ENCODE measurements at regions not wholly inside any gene's neighbourhood (a gene's known extent, or its start where the extent isn't known, plus 50 kb on each side); places are given as distances from the start of the nearest gene placed in this dataset.

- DNase-seq (ENCODE audit: low read depth, low spot score): no peak
These were observed 119.8 kb downstream of the BANF2 start for GRCh38 chr20:17819395-17820093.

DNA sequence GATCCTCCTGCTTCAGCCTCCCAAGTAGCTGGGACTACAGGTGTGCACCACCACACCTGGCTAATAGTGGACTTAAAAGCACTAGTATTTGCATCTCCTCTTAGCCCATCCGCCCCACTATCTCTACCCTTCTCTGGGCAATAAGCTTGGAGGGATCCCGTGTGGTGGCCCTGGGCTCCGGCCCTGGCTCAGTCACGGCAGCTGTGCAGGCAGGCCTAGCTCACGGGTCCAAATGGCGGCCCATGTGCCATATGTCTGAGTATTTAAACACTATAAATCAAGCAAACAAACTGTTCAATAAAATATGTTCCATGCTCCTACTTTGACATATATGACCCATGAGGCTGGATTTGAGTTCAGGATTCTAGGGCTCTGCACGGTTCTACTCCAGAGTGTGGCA is 118.4 kb downstream of the BANF2 start:
- no peak for DNase-seq (ENCODE audit: low read depth, low spot score)

- no peak for DNase-seq (ENCODE audit: low read depth, low spot score)
These were observed 117.2 kb downstream of the BANF2 start for GRCh38 chr20:17816804-17817587.

DNA sequence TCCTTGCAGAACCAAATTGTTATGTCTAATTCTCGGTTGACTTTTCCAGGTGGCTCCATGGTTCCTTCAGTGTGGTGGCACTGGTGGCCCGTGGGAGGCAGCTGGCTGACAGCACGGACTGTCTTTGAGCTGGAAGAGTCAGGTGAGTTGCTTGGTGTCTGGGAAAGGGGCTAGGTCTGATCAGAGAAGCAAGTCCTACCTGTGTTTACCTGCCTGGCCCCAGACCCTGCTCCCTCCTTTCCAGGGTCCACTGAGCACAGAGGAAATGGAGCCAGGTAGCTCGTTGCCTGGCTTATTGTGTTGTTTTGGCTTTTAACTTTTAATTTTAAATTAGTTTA is 111.8 kb downstream of the BANF2 start:
- DNase-seq (ENCODE audit: low read depth, low spot score): no peak

- DNase-seq (ENCODE audit: low read depth, low spot score): no peak
These were observed 111.3 kb downstream of the BANF2 start for GRCh38 chr20:17810847-17811627.

DNA sequence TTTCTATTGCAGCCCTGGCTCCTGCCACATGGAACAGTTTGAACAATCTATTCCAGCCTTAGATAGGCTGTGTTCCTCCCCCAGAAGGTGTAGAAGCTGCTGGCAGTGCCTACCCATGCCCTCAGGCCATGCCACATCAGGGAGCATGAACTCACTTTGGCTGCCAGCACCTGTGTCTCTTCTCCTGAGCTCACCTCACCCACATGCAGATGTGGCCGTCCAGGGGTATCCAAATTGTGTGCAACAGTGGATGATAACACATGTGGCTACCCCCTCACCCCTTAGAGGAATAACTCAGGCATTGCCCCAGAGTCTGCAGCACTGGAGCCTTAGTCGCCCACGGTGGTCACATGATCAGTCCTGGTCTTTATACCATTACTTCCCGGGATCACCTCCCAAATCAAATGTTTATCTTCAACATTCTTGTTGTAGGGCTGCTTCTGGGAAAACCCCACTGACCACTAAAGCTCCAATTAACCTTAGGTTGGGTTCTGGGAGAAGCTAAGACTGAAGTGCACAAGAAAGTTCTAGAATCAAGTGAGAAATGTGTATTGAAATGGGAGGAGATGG is 110.4 kb downstream of the BANF2 start:
- DNase-seq (ENCODE audit: low read depth, low spot score): no peak

DNA sequence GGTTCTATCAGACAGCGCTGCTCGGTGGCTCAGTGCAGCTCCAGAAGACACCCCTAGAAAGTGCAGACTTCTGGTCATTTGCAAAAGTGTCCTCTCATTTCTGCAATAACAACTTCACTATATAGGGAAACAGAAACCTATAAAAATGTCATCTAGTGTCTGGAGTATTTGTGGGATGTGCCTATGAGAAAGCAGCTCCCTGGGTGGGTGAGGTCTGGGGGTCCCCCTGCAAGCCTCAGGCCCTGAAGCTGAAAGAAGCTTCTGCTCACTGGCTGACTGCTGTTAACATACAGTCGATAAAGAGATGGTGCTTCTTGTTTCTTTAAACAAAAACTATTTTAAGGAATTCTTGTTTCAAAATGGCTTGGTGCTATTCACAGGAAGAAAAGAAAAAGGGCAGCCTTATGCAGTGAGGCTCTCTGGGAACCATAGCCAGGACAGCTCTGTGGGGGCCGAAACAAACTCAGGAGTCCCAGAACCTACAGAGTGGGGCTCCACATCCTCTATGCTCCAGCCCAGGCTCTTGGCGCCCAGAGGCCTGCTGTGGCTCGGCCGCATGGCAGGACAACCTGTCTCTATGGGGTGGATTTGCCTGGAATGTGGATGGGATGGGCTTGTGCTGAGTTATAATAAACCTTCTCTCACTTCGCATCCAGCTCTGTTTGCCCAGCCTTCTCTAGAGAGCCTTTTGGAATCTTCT is 109.7 kb downstream of the BANF2 start:
- DNase-seq (ENCODE audit: low read depth, low spot score): no peak

DNA sequence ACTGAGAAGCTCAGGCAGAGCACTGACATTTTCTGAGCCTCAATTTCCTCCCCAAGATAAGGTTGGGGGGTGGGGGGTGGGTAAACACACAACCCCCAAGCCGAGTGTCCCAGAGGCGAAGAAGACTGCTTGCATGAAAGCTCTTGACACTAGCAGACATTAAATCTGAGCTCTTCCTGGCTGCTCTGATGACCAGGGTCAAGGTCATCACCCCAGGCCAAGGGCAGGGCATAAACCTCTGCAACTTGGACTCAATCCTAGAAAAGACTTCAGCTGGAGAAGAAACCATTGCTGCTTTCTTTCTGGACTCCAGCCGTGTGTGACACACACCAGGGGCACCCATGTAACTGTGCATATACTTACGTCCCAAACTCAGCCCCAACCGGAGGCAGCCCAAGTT is 109.0 kb downstream of the BANF2 start:
- DNase-seq (ENCODE audit: low read depth, low spot score): no peak

GRCh38 chr20:17808357-17808756 is 108.6 kb downstream of the BANF2 start:
- no peak for DNase-seq (ENCODE audit: low read depth, low spot score)

- no peak for DNase-seq (ENCODE audit: low read depth, low spot score)
These were observed 107.9 kb downstream of the BANF2 start for GRCh38 chr20:17807651-17808050.

DNA sequence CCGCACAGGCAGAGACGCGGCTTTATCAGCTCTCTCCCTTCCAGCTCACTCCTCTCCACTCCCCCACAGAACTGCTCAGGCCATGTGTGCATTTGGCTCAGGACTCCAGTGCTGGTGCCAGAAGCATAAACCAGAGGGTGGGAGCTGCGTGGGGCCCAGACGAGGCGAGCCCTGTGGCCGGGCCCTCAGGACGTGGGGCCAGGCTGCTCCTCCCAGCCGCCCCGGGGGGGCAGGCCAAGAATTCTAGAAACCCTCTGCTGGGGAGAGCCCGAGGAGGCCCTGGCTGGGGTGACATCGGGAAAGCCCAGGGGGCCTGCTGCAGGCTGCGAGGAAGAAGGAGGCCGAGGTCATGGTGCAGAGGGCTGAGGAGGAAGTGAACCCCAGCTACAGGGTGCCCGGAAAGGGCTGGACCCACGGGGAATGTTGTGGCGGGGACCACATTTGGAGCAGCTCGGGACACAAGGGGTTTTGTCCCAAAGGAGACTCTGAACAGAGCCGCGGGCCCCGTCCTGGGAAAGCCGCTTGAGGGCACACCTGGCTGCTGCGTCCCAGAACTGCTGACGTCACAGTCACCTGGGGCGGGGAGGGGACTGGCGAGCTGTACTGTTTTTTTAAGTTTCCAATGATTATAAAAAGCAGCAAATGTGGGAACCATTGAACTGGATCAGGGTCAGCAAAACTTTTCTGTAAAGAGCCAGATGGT is 107.1 kb downstream of the BANF2 start:
- no peak for DNase-seq (ENCODE audit: low read depth, low spot score)

DNA sequence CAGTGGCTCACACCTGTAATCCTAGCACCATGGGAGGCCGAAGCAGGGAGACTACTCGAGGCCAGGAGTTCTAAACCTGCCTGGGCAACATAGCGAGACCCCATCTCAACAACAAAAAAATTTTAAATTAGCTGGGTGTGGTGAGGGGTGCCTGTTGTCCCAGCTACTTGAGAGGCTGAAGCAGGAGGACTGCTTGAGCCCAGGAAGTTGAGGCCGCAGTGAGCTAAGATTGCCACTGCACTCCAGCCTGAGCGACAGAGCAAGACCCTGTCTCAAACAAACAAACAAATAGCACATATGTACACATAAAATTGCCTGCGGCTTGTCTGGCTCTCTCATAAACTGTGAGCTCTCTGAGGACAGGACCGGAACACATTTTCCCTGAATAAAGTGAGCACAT is 106.3 kb downstream of the BANF2 start:
- no peak for DNase-seq (ENCODE audit: low read depth, low spot score)

DNA sequence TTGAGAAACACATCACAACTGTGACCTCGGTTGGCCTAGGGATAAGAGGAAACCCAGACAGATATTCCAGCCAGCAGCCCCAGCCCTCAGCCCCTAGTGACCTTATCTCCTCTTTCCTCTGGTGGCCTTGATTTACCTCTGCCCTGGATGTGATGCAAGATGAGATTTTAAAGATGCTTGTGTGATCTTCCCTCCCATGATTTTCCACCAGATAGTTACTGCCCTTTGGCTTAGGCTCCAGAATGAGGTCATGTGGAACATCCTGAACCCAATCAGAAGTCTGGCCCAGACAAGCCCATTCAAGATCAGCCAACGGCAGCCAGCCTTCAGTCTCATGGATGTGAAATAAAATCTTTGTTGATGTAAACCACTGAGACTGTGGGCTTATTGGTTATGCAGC is 104.0 kb downstream of the BANF2 start:
- DNase-seq (ENCODE audit: low read depth, low spot score): no peak

DNA sequence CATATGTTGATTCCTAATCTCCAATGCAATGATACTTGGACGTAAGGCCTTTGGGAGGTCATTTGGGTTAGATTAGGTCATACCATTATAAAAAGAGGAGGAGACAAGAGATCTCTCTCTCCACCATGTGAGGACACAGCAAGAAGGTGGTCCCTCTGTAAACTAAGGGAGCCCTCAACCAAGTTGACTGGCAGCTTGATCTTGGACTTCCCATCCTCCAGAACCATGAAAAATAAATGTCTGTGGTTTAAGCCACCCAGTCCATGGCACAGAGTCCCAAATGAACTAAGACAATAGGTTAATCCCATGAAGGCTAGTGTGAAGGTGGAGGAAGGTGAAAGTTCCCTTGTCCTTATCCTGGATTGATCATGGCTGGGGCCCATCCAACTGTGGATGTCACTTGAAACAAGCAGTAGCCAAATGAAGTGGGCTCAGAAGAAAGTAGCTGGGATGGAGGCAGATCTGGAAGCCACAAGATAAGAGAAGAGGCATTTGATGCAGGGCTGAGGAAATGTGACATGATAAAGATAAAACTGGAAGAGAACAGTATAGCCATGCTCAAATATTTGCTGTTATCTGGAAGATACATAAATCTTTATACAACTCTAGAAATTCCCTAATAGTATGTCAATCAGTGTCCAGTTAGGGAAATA is 99.9 kb downstream of the BANF2 start:
- DNase-seq (ENCODE audit: low read depth, low spot score): no peak

DNA sequence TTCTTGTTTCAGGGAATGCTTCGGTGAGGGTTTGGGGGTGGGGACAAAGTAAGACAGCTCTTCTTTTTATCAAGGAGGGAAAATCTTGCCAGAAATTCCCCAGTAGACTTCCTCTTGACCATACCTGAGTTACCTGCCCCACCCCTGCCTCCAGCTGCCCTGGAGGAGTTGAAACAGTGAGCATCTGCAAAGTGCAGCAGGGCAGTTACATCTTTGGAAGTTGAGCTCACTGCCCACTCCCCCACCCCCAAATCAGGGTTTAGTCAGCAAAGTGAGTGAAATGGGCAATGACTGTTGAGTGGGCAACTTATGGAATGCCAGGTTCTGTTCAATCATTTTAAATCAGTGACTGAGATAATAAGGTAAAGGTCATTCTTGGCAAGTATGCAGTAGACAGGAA is 98.8 kb downstream of the BANF2 start:
- DNase-seq (ENCODE audit: low read depth, low spot score): no peak

- DNase-seq (ENCODE audit: low read depth, low spot score): no peak
These were observed 97.8 kb downstream of the BANF2 start for GRCh38 chr20:17797579-17797978.

DNA sequence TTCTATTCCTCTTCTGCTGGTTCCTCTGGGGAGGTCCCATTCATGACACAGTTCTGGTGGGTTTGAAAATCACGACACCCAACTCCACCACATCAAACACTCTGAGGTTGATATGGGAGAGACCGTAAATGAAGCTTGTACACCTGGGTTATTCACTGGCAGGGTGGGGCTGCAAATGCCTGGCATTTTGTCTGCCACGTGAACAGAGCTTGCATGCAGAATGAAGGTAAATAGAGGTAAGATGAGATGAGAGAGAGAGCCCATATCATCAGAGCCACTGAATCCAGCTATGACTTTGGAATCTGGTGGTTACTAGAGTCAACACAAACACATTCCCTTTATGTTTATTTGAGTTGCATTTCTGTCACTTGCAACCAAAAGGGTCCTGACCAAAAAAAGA is 97.4 kb downstream of the BANF2 start:
- no peak for DNase-seq (ENCODE audit: low read depth, low spot score)

GRCh38 chr20:17796091-17796563 is 96.4 kb downstream of the BANF2 start:
- DNase-seq (ENCODE audit: low read depth, low spot score): no peak

GRCh38 chr20:17795501-17796071 is 95.8 kb downstream of the BANF2 start:
- DNase-seq (ENCODE audit: low read depth, low spot score): no peak

DNA sequence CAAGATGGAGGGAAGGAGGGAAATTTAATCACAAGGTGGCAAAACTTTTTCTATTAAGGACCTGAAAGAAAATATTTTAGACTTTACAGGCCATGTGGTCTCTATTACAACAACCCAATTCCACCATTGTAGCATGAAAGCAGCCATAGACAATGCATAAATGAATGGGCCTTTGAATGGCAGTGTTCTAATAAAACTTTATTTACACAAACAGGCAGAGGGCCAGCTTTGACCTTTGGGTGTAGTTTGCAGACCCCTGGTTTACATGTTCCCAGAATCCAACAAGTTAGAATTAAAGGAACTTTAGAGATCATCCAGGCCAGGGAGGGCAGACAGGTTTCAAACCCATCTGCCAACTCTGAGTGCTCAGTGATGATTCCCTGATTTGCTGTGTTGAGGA is 95.2 kb downstream of the BANF2 start:
- no peak for DNase-seq (ENCODE audit: low read depth, low spot score)

Measured in pulmonary artery endothelial cell (primary cell).